GM18508 (cell line): ENCODE measurements at regions not wholly inside any gene's neighbourhood (a gene's known extent, or its start where the extent isn't known, plus 50 kb on each side); places are given as distances from the start of the nearest gene placed in this dataset.
"Not testable (repeated sequence)": the region's sequence is repeated elsewhere in the genome, so short reads cannot be mapped to it uniquely, and the experiment has no call there.

ENCODE experiments used
- ATAC-seq: cut with Tn5 transposase; IDR thresholded peaks from one replicate; pipeline ENCODE4 v1.9.1; 2021; ENCODE audit warnings: moderate number of reproducible peaks; ENCODE audit not compliant: insufficient read depth, unreplicated experiment

DNA sequence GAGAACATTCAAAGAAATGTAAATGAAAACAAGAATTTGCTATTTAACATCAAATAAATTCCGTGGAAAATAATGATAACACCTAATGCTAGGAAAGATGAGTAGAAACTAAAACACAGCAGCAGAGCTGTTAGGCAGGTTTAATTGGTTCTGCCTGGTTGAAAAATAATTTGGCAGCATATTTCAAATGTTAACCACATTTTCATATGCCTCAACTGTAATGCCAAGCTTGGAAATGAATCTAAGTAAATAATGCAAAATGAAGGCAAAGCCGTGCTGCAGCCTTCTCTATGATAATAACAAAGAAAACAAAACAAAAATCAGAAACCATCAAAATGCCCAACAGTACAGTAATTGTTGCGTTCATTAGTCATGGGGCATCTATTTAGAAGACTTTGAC is 79.9 kb upstream of the MSX2 start:
- ATAC-seq: no peak

DNA sequence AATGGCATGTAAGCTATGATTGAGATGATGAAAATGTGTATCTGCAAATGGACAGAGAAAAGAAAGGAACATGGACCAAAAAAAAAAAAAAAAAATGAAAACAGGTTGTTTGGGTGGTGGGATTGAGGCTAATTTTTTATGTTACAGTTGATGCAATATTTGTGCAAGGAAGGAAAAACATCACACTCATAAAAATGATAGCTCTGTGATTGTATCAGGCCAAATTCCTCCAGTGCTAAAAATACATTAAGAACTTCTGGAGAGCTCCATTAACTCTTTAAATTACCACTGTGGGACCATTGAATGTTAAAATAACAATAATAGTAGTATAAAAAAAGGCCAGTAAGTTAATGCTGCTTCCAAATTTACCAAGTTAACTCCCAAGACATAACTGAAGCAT is 79.5 kb upstream of the MSX2 start:
- no peak for ATAC-seq

GRCh38 chr5:174645677-174646076 is 78.7 kb upstream of the MSX2 start:
- no peak for ATAC-seq

DNA sequence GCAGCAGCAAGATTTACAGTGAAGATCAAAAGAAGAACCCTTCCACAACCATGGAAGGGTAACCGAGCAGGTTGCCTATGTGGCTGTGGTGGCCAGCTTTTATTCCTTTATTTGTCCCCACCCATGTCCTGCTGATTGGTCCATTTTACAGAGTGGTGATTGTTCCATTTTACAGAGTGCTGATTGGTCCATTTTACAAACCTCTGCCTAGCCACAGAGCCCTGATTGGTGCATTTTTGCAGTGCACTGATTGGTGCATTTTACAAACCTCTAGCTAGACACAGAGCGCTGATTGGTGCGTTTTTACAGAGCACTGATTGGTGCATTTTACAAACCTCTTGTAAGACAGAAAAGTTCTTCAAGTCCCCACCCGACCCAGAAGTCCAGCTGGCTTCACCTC is 75.8 kb upstream of the MSX2 start:
- not testable (repeated sequence) for ATAC-seq

DNA sequence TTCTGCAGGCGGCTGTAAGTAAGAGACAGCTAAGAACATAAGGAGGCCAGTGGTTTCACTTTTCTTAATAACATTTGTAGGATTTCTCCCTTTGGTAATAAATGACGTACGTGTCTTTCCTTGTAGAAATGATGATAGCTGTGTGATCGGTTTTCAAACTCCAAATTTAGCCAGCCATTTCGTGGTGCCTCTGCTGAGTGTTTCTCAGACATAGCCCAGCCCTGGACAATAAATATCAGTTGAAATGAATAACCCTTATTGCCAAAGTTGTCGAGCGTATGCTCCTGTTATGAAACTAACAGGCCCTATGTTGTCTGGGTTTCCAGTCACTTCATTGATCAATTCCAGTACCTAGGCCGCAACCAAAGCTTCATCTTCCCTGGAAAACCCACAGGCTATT is 75.0 kb upstream of the MSX2 start:
- ATAC-seq: no peak

DNA sequence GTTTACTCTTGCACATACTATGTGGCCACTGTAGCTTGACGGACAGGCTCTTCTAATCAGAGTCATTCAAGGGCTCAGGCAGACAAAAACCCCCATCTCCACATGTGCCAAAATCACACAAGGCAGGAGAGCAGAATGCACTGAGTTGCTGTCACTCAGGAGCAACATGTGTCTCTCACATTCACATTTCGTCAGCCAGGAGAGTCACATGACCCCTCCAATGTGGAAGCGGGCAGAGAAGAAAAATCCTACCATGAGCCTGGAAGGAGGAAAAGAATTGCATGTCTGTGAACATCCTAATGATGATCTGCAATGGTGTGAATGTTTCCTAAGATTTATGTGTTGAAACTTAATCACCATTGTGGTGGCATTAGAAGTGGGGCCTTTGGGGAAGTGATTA is 69.9 kb upstream of the MSX2 start:
- no peak for ATAC-seq

GRCh38 chr5:174655351-174655750 is 69.0 kb upstream of the MSX2 start:
- ATAC-seq: no peak

DNA sequence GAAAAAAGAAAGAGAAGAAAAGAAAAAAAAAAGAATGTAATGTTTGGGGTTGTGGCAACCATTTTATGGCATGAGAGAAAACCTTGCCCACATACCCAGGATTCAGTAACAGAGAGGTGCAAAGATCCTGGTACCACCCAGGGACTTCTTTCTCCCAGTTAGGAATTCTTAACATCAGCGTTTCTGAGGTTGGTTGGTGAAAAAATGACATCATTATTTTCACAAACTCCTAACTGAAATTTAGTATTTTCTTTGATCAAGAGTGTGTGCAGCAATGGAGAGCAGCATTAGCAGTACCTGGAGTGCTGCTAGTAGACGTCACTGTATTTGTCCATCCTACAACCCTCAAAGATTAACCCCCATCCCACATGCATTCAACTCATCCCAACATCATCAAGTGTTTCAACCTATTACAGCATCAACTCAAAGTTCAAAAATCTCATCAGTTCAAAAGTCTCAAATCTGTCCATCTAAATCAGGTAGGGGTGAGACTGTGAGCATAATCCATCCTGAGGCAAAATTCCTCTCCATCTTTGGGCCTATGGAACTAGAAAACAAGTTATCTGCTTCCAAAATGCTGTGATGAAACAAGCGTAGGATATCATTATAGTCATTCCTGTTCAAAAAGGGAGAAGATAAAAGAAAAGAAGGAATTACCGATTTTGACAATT is 60.1 kb upstream of the MSX2 start:
- ATAC-seq: no peak

GRCh38 chr5:174665347-174665746 is 59.0 kb upstream of the MSX2 start:
- no peak for ATAC-seq

- ATAC-seq: no peak
These were observed 56.9 kb upstream of the MSX2 start for GRCh38 chr5:174667526-174667925.

DNA sequence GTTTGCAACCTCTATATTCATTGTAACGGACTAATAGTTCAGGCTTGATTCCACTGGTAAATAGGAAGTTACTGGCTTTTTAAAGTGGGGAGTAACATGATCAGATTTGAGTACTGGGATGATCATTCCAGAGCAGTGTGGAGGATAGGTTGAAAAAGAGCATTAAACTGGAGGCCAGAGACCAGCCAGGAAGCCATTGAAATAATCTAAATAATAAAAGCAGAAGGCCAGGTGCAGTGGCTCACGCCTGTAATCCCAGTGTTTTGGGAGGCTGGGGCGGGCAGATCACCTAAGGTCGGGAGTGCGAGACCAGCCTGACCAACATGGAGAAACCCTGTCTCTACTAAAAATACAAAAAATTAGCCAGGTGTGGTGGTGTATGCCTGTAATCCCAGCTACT is 56.0 kb upstream of the MSX2 start:
- no peak for ATAC-seq
